GM13977 (cell line): ENCODE measurements at regions not wholly inside any gene's neighbourhood (a gene's known extent, or its start where the extent isn't known, plus 50 kb on each side); places are given as distances from the start of the nearest gene placed in this dataset.

Experiments
- DNase-seq: peaks from one replicate; pipeline ENCODE4 v3.0.0; 2012; ENCODE audit warnings: low spot score
- CTCF ChIP-seq: IDR thresholded peaks from 2 replicates; pipeline ENCODE4 v1.5.1; 2012; ENCODE audit warnings: mild to moderate bottlenecking, control low read depth; ENCODE audit not compliant: insufficient read depth; ENCODE audit errors: extremely low read depth, missing control alignments
- in situ Hi-C: fragments of 300-500 bp; cut with MboI; formaldehyde crosslinking; loops from one replicate; pipeline ENCODE4 v1.12.0; 2022; ENCODE audit warnings: low sequenced_read_pairs, low pct_unique_long_range_greater_than_20kb, mixed read lengths, inconsistent platforms; ENCODE audit not compliant: unreplicated experiment

- no peak for DNase-seq
- TF ChIP-seq CTCF: no peak
- in situ Hi-C loops: no loop called here
Observed at GRCh38 chr3:153958635-153959595, 162.3 kb upstream of the ARHGEF26 start.

GRCh38 chr3:153960458-153961074 lies 160.6 kb upstream of the ARHGEF26 start:
- TF ChIP-seq CTCF: no peak
- in situ Hi-C loops: no loop called here
- DNase-seq: no peak

GRCh38 chr3:153961494-153961893 lies 159.7 kb upstream of the ARHGEF26 start:
- DNase-seq: no peak
- TF ChIP-seq CTCF: no peak
- in situ Hi-C loops: no loop called here

GRCh38 chr3:153963012-153963411 lies 158.2 kb upstream of the ARHGEF26 start:
- no peak for DNase-seq
- in situ Hi-C loops: no loop called here
- TF ChIP-seq CTCF: no peak

- in situ Hi-C loops: no loop called here
- no peak for DNase-seq
Observed at GRCh38 chr3:153967260-153967659, 153.9 kb upstream of the ARHGEF26 start.

GRCh38 chr3:153970047-153970446 lies 151.1 kb upstream of the ARHGEF26 start:
- no peak for DNase-seq
- in situ Hi-C loops: no loop called here
- no peak for TF ChIP-seq CTCF

More at GRCh38 chr3:153967260-153967659, 153.9 kb upstream of the ARHGEF26 start:
- no peak for TF ChIP-seq CTCF
